ENCODE measurements at regions not wholly inside any gene's neighbourhood (a gene's known extent, or its start where the extent isn't known, plus 50 kb on each side); places are given as distances from the start of the nearest gene placed in this dataset.
"Not testable (repeated sequence)": the region's sequence is repeated elsewhere in the genome, so short reads cannot be mapped to it uniquely, and the experiment has no call there.

DNA sequence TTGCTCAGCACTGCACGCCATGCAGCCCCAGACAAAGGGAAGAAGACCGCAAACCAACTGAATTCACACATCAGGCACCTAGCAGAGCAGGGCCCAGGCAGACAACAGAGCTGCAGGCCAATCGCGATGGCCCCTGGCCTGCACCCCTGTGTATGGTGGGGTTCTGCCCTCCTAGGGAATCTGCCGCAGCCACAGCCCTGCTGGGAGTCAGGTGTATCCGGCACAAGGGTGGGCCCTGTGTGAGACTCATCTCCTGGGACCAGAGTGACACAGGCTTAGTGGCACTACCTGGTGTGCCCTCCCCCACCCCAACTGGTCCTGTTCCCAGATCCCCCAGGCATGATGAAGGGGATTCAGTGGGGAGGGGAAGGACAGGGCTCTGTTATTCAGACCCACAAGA lies 122.8 kb downstream of the ATPSCKMT start:
- DNase-seq (ENCODE audit: low spot score) = no peak

DNA sequence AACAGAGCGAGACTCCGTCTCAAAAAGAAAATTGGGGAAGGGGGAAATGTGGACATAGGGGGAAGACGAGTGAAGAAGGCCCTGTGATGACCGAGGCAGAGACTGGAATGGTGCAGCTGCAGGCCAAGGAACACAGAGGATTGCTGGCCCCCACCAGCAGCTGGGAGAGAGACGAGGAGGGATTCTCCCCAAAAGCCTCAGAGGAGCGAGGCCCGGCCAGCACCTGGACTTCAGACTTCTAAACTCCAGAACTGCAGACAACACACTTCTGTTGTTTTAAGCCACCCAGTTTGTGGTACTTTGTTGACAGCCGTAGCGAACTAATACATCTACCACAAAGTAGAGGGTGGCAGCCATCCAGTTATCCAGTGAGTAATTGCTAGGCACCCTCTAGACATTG lies 124.6 kb downstream of the ATPSCKMT start:
- DNase-seq (ENCODE audit: low spot score) = no peak

DNA sequence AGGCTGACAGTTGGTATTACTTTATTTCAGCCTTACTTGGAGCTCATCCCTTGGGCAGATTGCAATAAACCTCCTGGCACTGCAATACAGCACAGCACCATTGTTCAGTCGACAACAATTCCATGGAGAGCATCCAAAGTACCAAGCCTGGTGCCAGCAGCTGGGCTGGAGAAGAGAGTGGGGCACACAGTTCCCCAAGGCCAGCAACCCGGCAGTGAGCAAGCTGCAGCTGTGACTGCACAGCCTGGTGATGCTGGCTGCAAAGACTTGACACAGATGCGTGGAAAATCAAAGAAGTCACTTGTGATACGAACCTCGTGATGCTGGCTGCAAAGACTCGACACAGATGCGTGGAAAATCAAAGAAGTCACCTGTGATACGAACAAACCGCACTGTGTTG lies 125.4 kb downstream of the ATPSCKMT start:
- no peak for DNase-seq (ENCODE audit: low spot score)

DNA sequence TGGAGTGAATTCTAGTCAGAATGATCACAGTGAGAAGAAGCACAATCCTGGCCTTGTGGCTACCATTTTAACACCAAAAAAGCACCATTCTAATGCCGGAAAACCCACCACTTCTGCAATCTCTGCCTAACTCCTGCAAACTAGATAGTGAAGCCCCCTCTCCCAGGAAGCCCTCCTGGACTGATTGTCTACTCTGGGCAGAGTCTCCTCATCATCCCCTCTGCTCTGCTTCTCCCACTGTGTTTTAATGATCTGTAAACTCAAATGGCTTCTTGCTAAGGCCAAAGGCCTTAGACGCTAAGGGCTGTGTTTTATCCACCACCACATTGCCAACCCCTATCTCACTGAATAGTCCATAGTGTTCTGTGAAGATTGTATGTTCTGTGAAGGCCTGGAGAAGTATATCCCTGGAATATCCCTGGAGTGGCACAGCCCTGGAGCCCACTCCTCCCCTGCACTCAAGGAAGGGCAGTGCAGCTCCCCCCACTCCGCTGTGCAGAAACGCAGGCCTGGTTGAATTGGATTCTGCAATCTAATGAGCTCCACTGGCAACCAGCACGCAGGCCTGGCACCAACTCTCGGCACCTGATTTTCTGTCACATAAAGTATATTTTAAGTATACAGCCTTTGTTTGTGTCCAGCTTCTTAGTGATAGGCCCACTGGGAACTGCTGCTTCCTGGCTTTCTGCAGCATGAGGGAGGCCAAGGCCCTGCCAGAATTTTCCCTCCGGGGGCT lies 126.3 kb downstream of the ATPSCKMT start:
- no peak for DNase-seq (ENCODE audit: low spot score)

DNA sequence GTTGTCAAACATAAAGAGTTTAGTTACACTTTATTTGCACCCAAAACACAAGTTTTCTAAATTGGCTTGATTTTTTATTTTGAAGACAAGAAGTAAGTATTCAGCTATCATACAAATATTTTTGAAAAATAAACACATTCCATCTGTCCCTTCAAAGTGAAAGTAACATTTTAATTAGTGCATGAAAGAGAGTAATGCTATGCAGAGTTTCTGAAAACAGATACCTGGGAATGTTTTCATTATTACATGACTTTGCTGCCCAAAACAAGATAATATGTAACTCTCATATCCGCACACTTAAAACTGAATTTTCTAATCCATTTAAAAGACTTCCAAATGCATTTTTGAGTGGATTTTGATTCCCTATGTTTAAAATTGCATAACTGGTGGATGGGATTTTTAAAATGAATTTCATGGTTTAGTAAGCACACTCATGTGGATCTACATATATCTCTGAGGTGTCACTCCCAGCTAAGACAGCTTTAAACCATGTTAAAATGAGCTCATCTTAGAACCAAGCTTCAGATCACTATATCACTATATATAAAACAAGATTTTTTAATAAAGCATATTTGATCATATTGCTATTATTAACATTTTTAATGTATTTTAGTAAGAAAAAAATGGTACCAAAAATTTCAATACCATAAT lies 127.5 kb downstream of the ATPSCKMT start:
- DNase-seq (ENCODE audit: low spot score) = no peak

DNA sequence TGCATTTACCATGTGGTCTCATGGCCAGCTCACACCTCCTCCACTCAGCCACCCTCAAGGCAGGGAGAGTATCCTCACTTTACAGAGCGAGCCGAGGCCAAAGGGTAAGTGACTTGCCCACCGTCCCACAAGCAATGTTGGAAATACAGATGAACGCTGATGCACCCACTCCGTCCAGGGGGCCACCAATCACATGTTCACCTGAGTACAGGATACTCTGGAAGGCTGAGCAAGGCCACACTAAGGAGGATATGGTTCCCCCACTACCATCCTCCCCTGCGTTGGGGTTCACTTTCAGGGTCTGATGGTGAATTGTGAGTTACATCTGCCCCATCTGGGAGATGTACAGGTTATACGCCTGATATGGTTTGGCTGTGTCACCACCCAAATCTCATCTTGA lies 128.8 kb downstream of the ATPSCKMT start:
- no peak for DNase-seq (ENCODE audit: low spot score)

DNA sequence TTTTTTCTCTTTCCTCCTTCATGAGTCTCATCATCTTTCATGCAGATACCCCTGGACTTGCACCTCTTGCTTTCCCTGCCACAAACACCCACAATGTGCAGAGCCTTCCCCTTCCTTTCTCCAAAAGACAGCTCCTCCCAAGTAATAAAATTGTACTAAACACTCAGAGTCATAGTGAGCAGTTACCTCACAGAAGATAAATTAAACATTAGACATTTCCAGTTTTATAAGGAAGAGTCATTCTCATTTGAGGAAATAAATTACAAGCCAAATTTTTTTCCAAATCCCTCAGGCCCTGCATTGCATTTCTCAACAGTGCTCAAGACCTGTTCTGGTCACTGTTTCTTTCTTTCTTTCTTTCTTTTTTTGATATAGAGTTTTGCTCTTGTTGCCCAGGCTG lies 131.5 kb downstream of the ATPSCKMT start:
- DNase-seq (ENCODE audit: low spot score) = no peak

DNA sequence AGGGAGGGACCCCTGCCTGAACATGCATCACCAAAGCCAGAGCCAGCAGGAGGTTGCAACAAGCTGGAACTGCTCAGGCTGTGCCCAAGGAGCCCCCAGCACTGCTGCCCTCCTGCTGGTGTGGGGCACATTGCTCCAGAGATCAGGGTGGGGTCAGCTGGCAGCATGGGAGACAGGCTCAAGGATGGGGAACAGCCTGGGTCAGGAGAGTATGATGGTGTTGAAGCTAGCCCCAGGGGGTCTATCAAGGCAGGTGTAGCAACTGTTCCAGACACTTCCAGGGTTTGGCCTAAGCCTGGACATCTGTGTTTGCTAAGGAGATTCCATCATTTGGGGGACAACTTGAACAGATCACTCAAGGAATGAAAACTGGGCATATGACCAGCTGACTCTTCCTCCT lies 133.1 kb downstream of the ATPSCKMT start:
- DNase-seq (ENCODE audit: low spot score) = no peak

DNA sequence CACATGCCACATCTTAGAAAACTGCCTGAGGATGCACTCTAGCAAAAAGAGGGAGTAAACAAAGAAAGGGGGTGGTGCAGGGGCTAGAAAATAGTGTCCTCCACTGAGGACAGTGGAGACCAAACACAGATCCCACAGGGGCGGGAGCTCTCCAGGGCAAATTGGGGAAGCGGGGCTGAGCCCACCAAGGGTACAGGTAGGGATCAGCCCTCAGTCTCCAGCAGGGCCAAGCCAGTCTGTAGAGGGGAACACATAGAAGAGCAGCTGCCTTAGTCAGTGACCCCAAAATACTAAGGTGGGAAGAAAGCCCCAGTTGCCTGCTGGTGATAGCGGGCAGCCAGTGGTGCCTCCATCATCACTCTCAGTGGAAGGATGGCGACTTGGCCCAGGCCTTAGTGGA lies 134.0 kb downstream of the ATPSCKMT start:
- no peak for DNase-seq (ENCODE audit: low spot score)

DNA sequence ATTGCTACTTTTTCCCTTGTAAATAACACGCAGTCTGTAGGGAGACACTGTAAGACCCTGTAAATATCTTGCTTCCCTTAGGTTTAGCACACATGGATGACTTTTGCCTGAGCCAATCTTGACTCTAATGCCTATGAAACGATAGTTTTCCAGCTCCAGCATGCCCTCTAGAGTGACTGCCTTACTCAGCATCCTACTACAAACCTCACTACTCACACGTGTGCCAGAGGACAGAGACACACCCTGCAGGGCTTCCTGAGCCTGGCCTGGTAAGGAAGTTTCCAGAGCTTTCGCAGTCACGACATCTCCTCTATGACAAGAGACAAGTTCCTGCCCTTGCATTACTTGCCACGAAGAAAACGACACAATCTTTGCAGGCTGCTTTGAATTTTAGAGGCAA lies 138.1 kb downstream of the ATPSCKMT start:
- DNase-seq (ENCODE audit: low spot score) = peak; percentile 12

DNA sequence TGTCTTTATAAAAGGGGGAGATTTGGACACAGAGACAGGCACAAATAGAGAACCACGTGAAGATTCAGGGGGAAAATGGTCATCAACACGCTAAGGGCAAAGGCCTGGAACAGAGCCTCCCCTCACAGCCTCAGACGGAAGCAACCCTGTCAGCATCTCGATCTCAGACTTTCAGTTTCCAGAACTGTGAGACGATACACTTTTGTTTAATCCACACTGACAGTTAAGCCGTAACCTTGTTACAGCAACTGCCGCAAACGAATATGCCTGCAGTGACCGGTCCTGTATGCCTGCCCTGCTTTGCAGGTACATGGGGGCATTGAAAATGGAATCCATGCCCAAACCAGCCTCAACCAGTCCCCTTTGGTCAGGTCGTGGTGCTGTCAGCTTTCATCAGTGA lies 139.5 kb downstream of the ATPSCKMT start:
- no peak for DNase-seq (ENCODE audit: low spot score)

DNA sequence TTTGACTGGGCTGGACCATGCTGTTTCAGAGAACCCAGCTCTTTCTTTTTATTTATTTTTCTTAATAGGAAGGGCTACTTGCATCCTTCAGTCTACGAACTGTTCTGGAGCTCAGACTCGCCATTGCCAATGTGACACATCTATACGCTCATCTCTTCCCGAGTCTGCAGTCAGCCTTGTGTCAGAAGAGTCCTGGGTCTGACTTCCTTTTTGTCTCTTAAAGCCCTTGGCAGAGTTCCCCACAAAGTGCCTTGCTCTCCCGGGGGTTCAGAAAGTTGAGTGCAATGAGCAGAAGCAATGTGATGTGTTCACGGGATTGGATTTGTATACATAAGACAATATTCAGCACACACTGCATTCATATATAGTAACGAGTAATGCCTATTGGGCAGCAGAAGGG lies 140.4 kb downstream of the ATPSCKMT start:
- DNase-seq (ENCODE audit: low spot score) = no peak

DNA sequence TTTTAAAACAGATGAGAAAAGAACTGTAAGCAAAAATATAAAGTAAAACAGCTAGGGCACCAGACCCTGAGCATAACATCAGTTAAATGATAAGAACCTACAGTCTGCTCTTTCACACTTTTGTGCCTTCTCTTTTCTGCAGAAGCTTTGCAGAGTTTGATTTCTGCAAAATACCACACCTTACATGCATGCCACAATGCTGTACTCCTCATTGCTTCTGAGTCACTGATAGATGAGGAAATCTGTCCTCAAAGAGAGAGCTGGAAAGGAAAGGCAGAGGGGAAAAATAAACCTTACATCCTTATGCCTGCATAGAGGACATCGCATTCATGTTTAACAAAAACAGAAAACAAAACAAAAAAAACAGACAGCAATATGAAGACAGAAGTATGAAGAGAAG lies 142.9 kb downstream of the ATPSCKMT start:
- DNase-seq (ENCODE audit: low spot score) = no peak

DNA sequence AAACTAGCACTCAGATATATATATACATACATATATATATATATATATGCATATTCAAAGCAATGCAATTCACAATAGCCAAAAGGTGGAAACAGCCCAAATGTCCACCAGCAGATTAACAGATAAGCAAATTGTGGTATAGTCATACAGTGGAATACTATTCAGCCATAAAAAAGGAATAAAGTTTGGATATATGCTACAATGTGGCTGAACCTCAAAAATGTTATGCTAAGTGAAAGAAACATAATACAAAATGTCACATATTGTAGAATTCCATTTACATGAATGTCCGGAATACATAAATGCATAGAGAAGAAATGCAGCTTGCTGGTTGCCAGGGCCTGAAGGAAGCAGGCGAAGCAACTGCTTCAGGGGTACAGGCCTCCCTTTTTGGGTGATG lies 143.4 kb downstream of the ATPSCKMT start:
- no peak for DNase-seq (ENCODE audit: low spot score)

DNA sequence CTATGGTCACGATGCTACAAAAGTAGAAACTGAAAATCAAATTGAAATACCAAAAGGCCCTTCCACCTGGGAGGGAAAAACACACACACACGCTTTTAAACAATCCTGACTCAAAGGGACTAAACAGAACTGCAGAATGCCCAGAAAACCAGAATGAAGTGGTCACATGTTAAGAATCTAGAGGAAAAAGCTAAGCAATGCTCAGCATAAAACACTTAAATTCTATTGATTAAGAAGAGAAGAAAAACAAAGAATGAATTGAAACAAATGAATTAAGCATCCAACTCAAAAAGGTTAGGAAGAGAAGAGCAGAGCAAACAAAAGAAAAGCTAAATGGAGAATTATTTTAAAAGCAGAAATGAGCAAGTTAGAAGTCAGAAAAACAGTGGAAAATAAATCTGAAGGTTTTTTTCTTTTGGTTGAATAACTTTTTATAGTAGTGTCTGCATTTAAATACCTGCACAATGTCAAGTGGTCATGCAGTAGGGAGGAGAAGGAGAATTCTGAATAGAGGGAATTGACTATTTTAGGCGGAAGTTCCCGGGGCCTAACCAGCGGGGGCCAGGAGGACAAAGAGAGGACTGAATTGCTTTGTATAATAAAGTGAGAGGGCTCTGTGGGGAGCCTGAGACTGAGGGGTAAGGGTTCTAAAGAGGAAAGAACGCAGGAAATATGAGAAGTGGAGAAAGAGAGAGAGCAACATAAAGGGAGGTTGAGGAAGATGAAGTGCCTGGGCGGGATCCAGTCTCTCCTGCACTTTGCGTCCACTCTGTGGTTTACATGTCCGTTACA lies 146.8 kb downstream of the ATPSCKMT start:
- DNase-seq (ENCODE audit: low spot score) = no peak

DNA sequence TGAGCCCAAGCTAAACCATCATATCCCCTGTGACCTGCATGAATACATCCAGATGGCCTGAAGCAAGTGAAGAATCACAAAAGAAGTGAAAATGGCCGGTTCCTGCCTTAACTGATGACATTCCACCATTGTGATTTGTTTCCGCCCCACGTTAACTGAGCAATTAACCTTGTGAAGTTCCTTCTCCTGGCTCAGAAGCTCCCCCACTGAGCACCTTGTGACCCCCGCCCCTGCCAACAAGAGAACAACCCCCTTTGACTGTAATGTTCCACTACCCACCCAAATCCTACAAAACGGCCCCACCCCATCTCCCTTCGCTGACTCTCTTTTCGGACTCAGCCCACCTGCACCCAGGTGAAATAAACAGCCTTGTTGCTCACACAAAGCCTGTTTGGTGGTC lies 147.5 kb downstream of the ATPSCKMT start:
- not testable (repeated sequence) for DNase-seq (ENCODE audit: low spot score)

DNA sequence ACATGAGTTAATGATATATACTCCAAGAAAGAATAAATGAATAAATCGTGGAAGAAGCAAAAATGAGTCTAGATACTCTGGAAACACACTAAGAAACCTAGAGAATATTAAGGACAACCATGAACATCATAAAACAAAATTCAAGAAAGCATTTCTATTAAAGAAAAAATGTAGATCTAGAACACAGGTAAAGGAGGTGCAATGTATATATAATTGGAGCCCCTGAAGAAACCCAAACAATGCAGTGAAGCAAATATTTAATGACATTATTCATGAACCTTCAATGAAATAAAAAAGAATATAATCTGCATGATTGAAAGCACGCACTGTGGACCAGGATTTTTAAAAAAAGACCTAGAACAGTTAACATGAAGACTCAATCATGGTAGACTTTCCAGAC lies 150.1 kb downstream of the ATPSCKMT start:
- no peak for DNase-seq (ENCODE audit: low spot score)

DNA sequence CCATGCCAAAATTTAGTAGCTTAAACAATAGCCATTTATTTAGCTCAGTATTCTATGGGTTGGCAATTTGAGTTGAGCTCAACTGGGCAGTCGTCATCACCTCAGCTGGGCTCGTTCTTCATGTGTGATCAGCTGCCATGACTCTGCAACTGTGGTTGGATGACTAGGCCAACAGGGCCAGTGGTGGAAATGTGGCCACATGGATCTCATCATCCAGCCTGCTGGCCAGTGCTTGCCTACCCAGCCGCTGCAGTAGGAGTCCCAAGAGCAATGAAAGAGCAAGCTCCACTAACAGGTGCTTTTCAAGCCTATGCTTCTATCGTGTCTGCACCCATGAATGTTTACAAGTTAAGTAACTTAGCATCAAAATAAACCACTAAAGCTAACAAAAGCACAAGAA lies 158.0 kb downstream of the ATPSCKMT start:
- peak; percentile 14 for DNase-seq (ENCODE audit: low spot score)

DNA sequence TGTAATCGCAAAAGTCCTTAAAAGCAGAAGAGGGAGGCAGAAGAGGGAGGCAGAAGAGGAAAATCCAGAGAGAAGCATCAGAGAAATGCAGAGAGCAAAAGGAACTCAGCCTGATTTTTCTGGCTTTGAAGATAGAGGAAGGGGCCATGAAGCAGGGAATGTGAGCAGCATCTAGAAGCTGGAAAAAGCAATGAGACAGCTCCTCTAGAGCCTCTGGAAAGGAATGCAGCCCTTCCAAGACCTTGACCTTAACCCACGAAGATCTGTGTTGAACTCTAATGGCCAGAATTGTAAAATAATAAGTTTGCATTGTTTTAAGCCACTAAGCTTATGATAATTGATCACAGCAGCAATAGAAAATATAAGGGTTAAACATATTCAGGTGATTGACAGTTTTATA lies 159.6 kb downstream of the ATPSCKMT start:
- DNase-seq (ENCODE audit: low spot score) = peak; percentile 8

DNA sequence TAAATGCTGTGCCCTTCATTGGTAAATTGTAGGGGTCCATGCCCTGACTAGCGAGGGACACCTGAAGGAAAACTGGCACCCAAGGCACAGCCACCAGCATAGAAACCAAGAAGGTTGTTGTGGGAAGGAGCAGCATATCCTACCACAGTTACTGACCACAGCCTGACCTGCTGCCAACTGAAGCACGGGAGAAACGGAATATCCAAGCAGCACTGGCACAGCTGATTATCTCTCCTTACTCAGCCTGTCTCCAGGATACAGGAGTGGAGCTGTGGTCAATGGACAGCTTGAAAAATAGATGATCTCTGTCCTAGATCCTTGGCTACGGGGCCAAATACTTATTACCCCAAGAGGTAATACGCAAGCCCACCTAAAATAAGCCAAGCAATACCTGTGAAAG lies 164.5 kb downstream of the ATPSCKMT start:
- DNase-seq (ENCODE audit: low spot score) = no peak

DNA sequence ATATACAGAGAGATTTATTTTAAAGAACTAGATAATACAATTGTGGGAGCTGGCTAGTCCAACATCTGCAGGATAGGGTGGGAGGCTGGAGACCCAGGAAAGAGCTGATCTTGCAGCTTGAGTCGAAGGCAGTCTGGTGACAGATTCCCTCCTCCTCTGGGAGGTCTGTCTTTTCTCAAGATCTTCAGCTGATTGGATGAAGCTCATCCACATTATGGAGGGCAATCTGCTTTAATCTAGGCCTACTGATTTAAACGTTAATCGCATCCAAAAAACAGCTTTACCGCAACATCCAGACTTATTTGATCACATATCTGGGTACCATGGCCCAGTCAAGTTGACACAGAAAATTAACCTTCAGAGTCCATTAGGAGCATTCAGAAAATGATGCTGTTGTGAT lies 168.1 kb downstream of the ATPSCKMT start:
- DNase-seq (ENCODE audit: low spot score) = no peak

DNA sequence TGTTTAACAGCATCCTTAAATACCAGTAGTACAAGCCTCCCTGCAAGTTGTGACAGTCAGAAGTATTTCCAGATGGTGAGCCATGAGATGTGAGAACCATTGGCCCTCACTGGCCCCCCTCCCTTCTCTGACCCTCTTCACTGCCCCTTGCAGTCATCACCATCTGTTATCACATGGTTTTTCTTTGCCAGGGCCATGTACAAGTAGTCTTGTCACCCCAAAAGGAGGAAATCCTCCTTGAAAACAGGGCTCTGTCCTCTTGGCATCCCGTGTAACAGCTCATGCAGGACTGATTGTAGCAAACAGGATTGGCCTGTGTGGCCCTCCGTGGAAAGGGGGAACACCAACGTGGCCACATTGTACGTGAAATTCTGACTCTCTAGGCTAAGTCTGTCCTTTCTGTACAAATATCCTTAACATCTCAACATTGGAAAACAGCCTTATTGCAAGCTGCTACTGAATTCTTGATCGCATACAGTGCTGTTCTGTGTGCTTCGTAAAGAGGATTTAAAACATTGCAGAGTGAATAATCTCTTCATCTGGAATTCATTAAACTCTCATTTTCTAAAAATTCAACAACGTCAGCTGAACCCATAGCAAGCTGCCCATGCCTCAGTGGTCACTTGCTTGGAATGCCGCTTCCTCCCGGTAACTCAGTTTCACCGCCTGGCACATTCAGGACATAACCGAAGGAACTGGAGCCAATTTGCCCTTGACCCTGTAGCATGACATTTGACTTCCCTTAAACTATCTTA lies 171.7 kb downstream of the ATPSCKMT start:
- no peak for DNase-seq (ENCODE audit: low spot score)
